ENCODE measurements at regions not wholly inside any gene's neighbourhood (a gene's known extent, or its start where the extent isn't known, plus 50 kb on each side); places are given as distances from the start of the nearest gene placed in this dataset.

GRCh38 chr15:31241888-31242522, 84.6 kb upstream of the KLF13 start:
- no peak for DNase-seq (ENCODE audit: low read depth in 2 of 2)

- no peak for DNase-seq (ENCODE audit: low read depth in 2 of 2)
Measured at GRCh38 chr15:31243895-31244294, 82.7 kb upstream of the KLF13 start.

- no peak for DNase-seq (ENCODE audit: low read depth in 2 of 2)
Measured at GRCh38 chr15:31245135-31245689, 81.4 kb upstream of the KLF13 start.

GRCh38 chr15:31245756-31246155, 80.9 kb upstream of the KLF13 start:
- no peak for DNase-seq (ENCODE audit: low read depth in 2 of 2)

- no peak for DNase-seq (ENCODE audit: low read depth in 2 of 2)
Measured at GRCh38 chr15:31247404-31247803, 79.2 kb upstream of the KLF13 start.

- DNase-seq (ENCODE audit: low read depth in 2 of 2) = no peak
Measured at GRCh38 chr15:31248263-31248662, 78.4 kb upstream of the KLF13 start.

GRCh38 chr15:31248951-31249350, 77.7 kb upstream of the KLF13 start:
- DNase-seq (ENCODE audit: low read depth in 2 of 2) = no peak

- no peak for DNase-seq (ENCODE audit: low read depth in 2 of 2)
Measured at GRCh38 chr15:31250033-31250432, 76.6 kb upstream of the KLF13 start.

- DNase-seq (ENCODE audit: low read depth in 2 of 2) = no peak
Measured at GRCh38 chr15:31251165-31251564, 75.5 kb upstream of the KLF13 start.

GRCh38 chr15:31252171-31252785, 74.4 kb upstream of the KLF13 start:
- DNase-seq (ENCODE audit: low read depth in 2 of 2) = no peak

GRCh38 chr15:31254431-31255175, 72.0 kb upstream of the KLF13 start:
- no peak for DNase-seq (ENCODE audit: low read depth in 2 of 2)

GRCh38 chr15:31255176-31255510, 71.5 kb upstream of the KLF13 start:
- no peak for DNase-seq (ENCODE audit: low read depth in 2 of 2)

GRCh38 chr15:31255732-31256377, 70.8 kb upstream of the KLF13 start:
- no peak for DNase-seq (ENCODE audit: low read depth in 2 of 2)

- no peak for DNase-seq (ENCODE audit: low read depth in 2 of 2)
Measured at GRCh38 chr15:31256378-31257265, 70.0 kb upstream of the KLF13 start.

- no peak for DNase-seq (ENCODE audit: low read depth in 2 of 2)
Measured at GRCh38 chr15:31257286-31257685, 69.3 kb upstream of the KLF13 start.

- DNase-seq (ENCODE audit: low read depth in 2 of 2) = no peak
Measured at GRCh38 chr15:31258260-31258659, 68.4 kb upstream of the KLF13 start.

- DNase-seq (ENCODE audit: low read depth in 2 of 2) = no peak
Measured at GRCh38 chr15:31259562-31260252, 66.9 kb upstream of the KLF13 start.

- DNase-seq (ENCODE audit: low read depth in 2 of 2) = no peak
Measured at GRCh38 chr15:31260646-31261265, 65.9 kb upstream of the KLF13 start.

GRCh38 chr15:31261266-31262142, 65.1 kb upstream of the KLF13 start:
- DNase-seq (ENCODE audit: low read depth in 2 of 2) = no peak

Measured in stimulated activated CD4-positive, alpha-beta T cell treated with anti-CD3 and anti-CD28 coated beads, Interleukin-4, amount 100 ng/mL, for 48 hours (primary cell).